HCT116 (cell line): ENCODE measurements at regions not wholly inside any gene's neighbourhood (a gene's known extent, or its start where the extent isn't known, plus 50 kb on each side); places are given as distances from the start of the nearest gene placed in this dataset.

Source experiments
- ATAC-seq: fragments of 200-7000 bp; cut with Tn5 transposase; 2 replicates; pipeline ENCODE4 v1.9.1; 2020; ENCODE audit warnings: mild to moderate bottlenecking, moderate library complexity
- BruUV-seq: library from RNA; stranded (reverse); fragments of 400-500 nt; replicated peaks from 2 replicates; lab custom pipeline; 2021; lab: Mats Ljungman, UMichigan
- CTCF ChIA-PET: fragments of 300-600 bp; sonication (Branson Sonifier 250); formaldehyde crosslinking; loops from one replicate; lab custom pipeline; 2021; ENCODE audit warnings: antibody characterized with exemption; lab: Charles Lee
- POLR2A ChIA-PET: fragments of 300-600, 350-600 bp; sonication (Branson Sonifier 250); formaldehyde crosslinking; loops from one replicate; lab custom pipeline; 2021; ENCODE audit warnings: antibody characterized with exemption; lab: Charles Lee
- RAD21 ChIA-PET, 2 experiments: fragments of 300-600 bp; sonication (Branson Sonifier 250); formaldehyde crosslinking; loops; one replicate each; lab custom pipeline; 2023; ENCODE audit warnings: low total read pairs in 2 of 2; ENCODE audit not compliant: uncharacterized antibody in 2 of 2, unreplicated experiment in 2 of 2, low non-redundant PET in 1 of 2; lab: Charles Lee
- DNase-seq: peaks from one replicate; pipeline ENCODE4 v3.0.0-alpha.2; 2010; ENCODE audit warnings: low read depth, low spot score
- H2AFZ ChIP-seq: fragments of 200-600 bp; shearing (Covaris generic), sonication (generic); 2 replicates; pipeline ENCODE4 v1.6.1; 2017; ENCODE audit warnings: low read depth, mixed run types, mixed read lengths, antibody characterized with exemption, low read length; ENCODE audit not compliant: poor library complexity, severe bottlenecking
- H3K27ac ChIP-seq: 2 replicates; pipeline ENCODE4 v1.5.1; 2012; ENCODE audit warnings: low read depth, low read length
- H3K27me3 ChIP-seq: fragments of 200-600 bp; sonication (generic); 2 replicates; pipeline ENCODE4 v1.6.1; 2016; ENCODE audit warnings: mixed run types, low read length, mixed read lengths; ENCODE audit not compliant: insufficient read depth
- H3K36me3 ChIP-seq, 2 experiments: fragments of 200-500 bp in 1 of 2; fragments of 200-600 bp in 1 of 2; sonication (Bioruptor generic) in 1 of 2; sonication (generic) in 1 of 2; 2 replicates each; pipeline versions ENCODE4 v1.5.1 to v1.6.1; 2014 to 2016; ENCODE audit warnings: low read length in 2 of 2, inconsistent platforms in 1 of 2, mixed read lengths in 1 of 2, mixed run types in 1 of 2; ENCODE audit not compliant: insufficient read depth in 2 of 2, control insufficient read depth in 1 of 2
- H3K4me1 ChIP-seq, 2 experiments: fragments of 200-600 bp in 1 of 2; sonication (generic) in 1 of 2; 2 replicates each; pipeline versions ENCODE4 v1.5.1 to v1.6.1; 2012 to 2017; ENCODE audit warnings: low read length in 2 of 2, inconsistent platforms in 1 of 2, mild to moderate bottlenecking in 1 of 2, mixed read lengths in 1 of 2, mixed run types in 1 of 2, moderate library complexity in 1 of 2; ENCODE audit not compliant: insufficient read depth in 2 of 2, control insufficient read depth in 1 of 2
- H3K4me2 ChIP-seq: fragments of 200-600 bp; sonication (generic); 2 replicates; pipeline ENCODE4 v1.6.1; 2017; ENCODE audit warnings: mixed run types, low read length, mixed read lengths
- H3K4me3 ChIP-seq, 2 experiments: fragments of 200-600 bp in 1 of 2; sonication (generic) in 1 of 2; replicated peaks in 1 of 2; 2 replicates each; pipeline ENCODE4 v1.5.1; 2011 to 2016; ENCODE audit warnings: low read length in 2 of 2, control low read depth in 1 of 2, low read depth in 1 of 2, mild to moderate bottlenecking in 1 of 2, mixed read lengths in 1 of 2, mixed run types in 1 of 2
- H3K79me2 ChIP-seq: fragments of 200-600 bp; sonication (generic); 2 replicates; pipeline ENCODE4 v1.6.1; 2017; ENCODE audit warnings: mild to moderate bottlenecking, mixed run types, low read length, moderate library complexity, mixed read lengths; ENCODE audit not compliant: insufficient read depth
- H3K9ac ChIP-seq: fragments of 200-600 bp; sonication (generic); 2 replicates; pipeline ENCODE4 v1.6.1; 2016; ENCODE audit warnings: low read length, mixed read lengths
- H3K9me2 ChIP-seq: fragments of 200-600 bp; sonication (generic), shearing (Covaris generic); 2 replicates; pipeline ENCODE4 v1.6.1; 2017; ENCODE audit warnings: mixed run types, mild to moderate bottlenecking, moderate library complexity; ENCODE audit not compliant: insufficient read depth
- H3K9me3 ChIP-seq, 2 experiments: fragments of 200-500 bp in 1 of 2; fragments of 200-600 bp in 1 of 2; sonication (Bioruptor generic) in 1 of 2; sonication (generic) in 1 of 2; 2 replicates each; pipeline ENCODE4 v1.6.1; 2014 to 2017; ENCODE audit warnings: low read length in 2 of 2, mixed read lengths in 2 of 2, inconsistent platforms in 1 of 2, low read depth in 1 of 2, mild to moderate bottlenecking in 1 of 2, mixed run types in 1 of 2, moderate library complexity in 1 of 2; ENCODE audit not compliant: control insufficient read depth in 1 of 2, insufficient read depth in 1 of 2
- H4K20me1 ChIP-seq: fragments of 200-600 bp; sonication (generic), shearing (Covaris generic); 2 replicates; pipeline ENCODE4 v1.6.1; 2017; ENCODE audit warnings: mixed run types, mild to moderate bottlenecking, moderate library complexity; ENCODE audit not compliant: insufficient read depth
- CBX3 ChIP-seq: IDR thresholded peaks from 2 replicates; pipeline ENCODE4 v1.6.1; 2012; ENCODE audit warnings: low read depth
- CTCF ChIP-seq, 3 experiments: fragments of 200-600 bp in 1 of 3; sonication (generic) in 1 of 3; IDR thresholded peaks in 2 of 3; conservative IDR thresholded peaks in 1 of 3; 2 replicates each; pipeline ENCODE4 v1.5.1; 2012 to 2017; ENCODE audit warnings: low read depth in 2 of 3, low read length in 2 of 3, antibody characterized with exemption in 1 of 3, borderline replicate concordance in 1 of 3, control low read depth in 1 of 3, mild to moderate bottlenecking in 1 of 3, mixed read lengths in 1 of 3, mixed run types in 1 of 3, moderate library complexity in 1 of 3; ENCODE audit not compliant: insufficient read depth in 1 of 3
- EGR1 ChIP-seq: IDR thresholded peaks from 2 replicates; pipeline ENCODE4 v1.6.1; 2012; ENCODE audit warnings: low read depth
- ELF1 ChIP-seq: IDR thresholded peaks from 2 replicates; pipeline ENCODE4 v1.6.1; 2012; ENCODE audit warnings: low read depth, borderline replicate concordance
- EZH2 ChIP-seq: fragments of 200-600 bp; sonication (generic); IDR thresholded peaks from 2 replicates; pipeline ENCODE4 v1.6.1; 2017; ENCODE audit warnings: antibody characterized with exemption, mixed run types
- EZH2phosphoT487 ChIP-seq: fragments of 200-600 bp; IDR thresholded peaks from 2 replicates; pipeline ENCODE4 v1.6.1; 2018; ENCODE audit warnings: antibody characterized with exemption, borderline replicate concordance
- FOSL1 ChIP-seq: IDR thresholded peaks from 2 replicates; pipeline ENCODE4 v1.6.1; 2012; ENCODE audit warnings: low read depth
- JUND ChIP-seq: IDR thresholded peaks from 2 replicates; pipeline ENCODE4 v1.6.1; 2012
- POLR2A ChIP-seq: IDR thresholded peaks from 2 replicates; pipeline ENCODE4 v1.7.0; 2011; ENCODE audit warnings: borderline replicate concordance; ENCODE audit not compliant: insufficient read depth, insufficient read length; ENCODE audit errors: extremely low read depth
- POLR2AphosphoS5 ChIP-seq: IDR thresholded peaks from 2 replicates; pipeline ENCODE4 v1.6.1; 2011; ENCODE audit warnings: mild to moderate bottlenecking, low read depth, low read length, moderate library complexity
- RAD21 ChIP-seq: IDR thresholded peaks from 2 replicates; pipeline ENCODE4 v1.6.1; 2012; ENCODE audit warnings: low read depth, mild to moderate bottlenecking
- REST ChIP-seq: IDR thresholded peaks from 2 replicates; pipeline ENCODE4 v1.6.1; 2012; ENCODE audit warnings: low read depth
- SIN3A ChIP-seq: IDR thresholded peaks from 2 replicates; pipeline ENCODE4 v1.6.1; 2012; ENCODE audit warnings: low read depth
- SP1 ChIP-seq: IDR thresholded peaks from 2 replicates; pipeline ENCODE4 v1.6.1; 2012; ENCODE audit warnings: low read depth
- SRF ChIP-seq: IDR thresholded peaks from 2 replicates; pipeline ENCODE4 v1.6.1; 2012; ENCODE audit warnings: low read depth
- TCF7L2 ChIP-seq: IDR thresholded peaks from 2 replicates; pipeline ENCODE4 v1.7.0; 2011; ENCODE audit warnings: borderline replicate concordance, inconsistent platforms; ENCODE audit not compliant: insufficient read depth, insufficient read length; ENCODE audit errors: extremely low read depth
- ZFX ChIP-seq: fragments of 450-650 bp; IDR thresholded peaks from 2 replicates; pipeline ENCODE4 v1.6.1; 2017
- ZNF274 ChIP-seq: fragments of 200-500 bp; sonication (Bioruptor generic); IDR thresholded peaks from 2 replicates; pipeline ENCODE4 v1.6.1; 2014; ENCODE audit warnings: mild to moderate bottlenecking, low read depth, low read length, inconsistent platforms
- intact Hi-C: fragments of 100-400 bp; cut with micrococcal nuclease; formaldehyde crosslinking; loops from 2 replicates; pipeline ENCODE4 v1.10.0; 2022

- CTCF ChIA-PET = no interaction called here
- Histone ChIP-seq H3K4me2 (no peak overlapping the region), H4K20me1 (no peaks in the 10 kb centered on the region), H3K27ac (no peak overlapping the region), H3K9ac (no peak overlapping the region), H3K36me3 (no peaks in the 10 kb centered on the region), H3K9me3 (no peaks in the 10 kb centered on the region), H3K4me1 (no peaks in the 10 kb centered on the region), H3K27me3 (no peaks in the 10 kb centered on the region), H3K4me3 (no peak overlapping the region), H3K79me2 (no peaks in the 10 kb centered on the region), H3K9me2 (no peaks in the 10 kb centered on the region), H2AFZ (no peak overlapping the region)
- no TSS peak for BruUV-seq
- DNase-seq (no peak), ATAC-seq (no peak)
- TF ChIP-seq EGR1 (no peak), ELF1 (no peak), CBX3 (no peak), EZH2phosphoT487 (no peak), POLR2A (no peak), JUND (no peak), REST (no peak), TCF7L2 (no peak), ZFX (no peak), POLR2AphosphoS5 (no peak), RAD21 (no peak), CTCF (IDR thresholded peaks at IDR 0.05 in 2 of 3, conservative IDR thresholded peaks at IDR 0.05 in 1 of 3; ENCODE audit: borderline replicate concordance in 1 of 3, insufficient read depth in 1 of 3, low read depth in 2 of 3, low read length in 2 of 3) (no peak), ZNF274 (no peak), EZH2 (no peak), SIN3A (no peak), FOSL1 (no peak), SP1 (no peak), SRF (no peak)
- RAD21 ChIA-PET = no interaction called here
- POLR2A ChIA-PET = no interaction called here
- intact Hi-C loops = no loop called here
Observed at GRCh38 chr4:125781651-125782050, 466.9 kb downstream of the FAT4 start.
